SU-DHL-6 (cell line): ENCODE measurements at regions not wholly inside any gene's neighbourhood (a gene's known extent, or its start where the extent isn't known, plus 50 kb on each side); places are given as distances from the start of the nearest gene placed in this dataset.

Experiments used
- H2AFZ ChIP-seq: fragments of 200-600 bp; sonication (generic); 2 replicates; pipeline ENCODE4 v1.6.1; 2014; ENCODE audit warnings: low read depth, mild to moderate bottlenecking, moderate library complexity, mixed read lengths, antibody characterized with exemption, low read length; ENCODE audit not compliant: severe bottlenecking
- H3F3A ChIP-seq: fragments of 200-600 bp; shearing (Covaris generic); 2 replicates; pipeline ENCODE4 v1.6.0; 2016; ENCODE audit warnings: antibody characterized with exemption, mild to moderate bottlenecking; ENCODE audit not compliant: insufficient read depth
- H3K27ac ChIP-seq: fragments of 200-600 bp; sonication (generic); 2 replicates; pipeline ENCODE4 v1.5.1; 2016; ENCODE audit warnings: low read depth, mild to moderate bottlenecking, low read length, moderate library complexity, mixed read lengths
- H3K27me3 ChIP-seq: fragments of 200-600 bp; sonication (generic), shearing (Covaris generic); 2 replicates; pipeline ENCODE4 v1.6.0; 2014; ENCODE audit warnings: mild to moderate bottlenecking, low read length
- H3K36me3 ChIP-seq: fragments of 200-600 bp; sonication (generic); 2 replicates; pipeline ENCODE4 v1.6.1; 2014; ENCODE audit warnings: mild to moderate bottlenecking, low read length, mixed read lengths
- H3K4me2 ChIP-seq: fragments of 300-600, 200-600 bp; shearing (Covaris generic), sonication (generic); 2 replicates; pipeline ENCODE4 v1.6.0; 2014; ENCODE audit warnings: low read length, low read depth, mild to moderate bottlenecking; ENCODE audit not compliant: poor library complexity, severe bottlenecking
- H3K4me3 ChIP-seq: fragments of 200-600 bp; sonication (generic); 2 replicates; pipeline ENCODE4 v1.5.1; 2014; ENCODE audit warnings: antibody characterized with exemption, low read length, mild to moderate bottlenecking, mixed read lengths; ENCODE audit not compliant: insufficient read depth, poor library complexity, severe bottlenecking
- H3K79me2 ChIP-seq: fragments of 200-600 bp; sonication (generic); 2 replicates; pipeline ENCODE4 v1.6.1; 2014; ENCODE audit warnings: mild to moderate bottlenecking, low read length, moderate library complexity; ENCODE audit not compliant: insufficient read depth
- H3K9ac ChIP-seq: fragments of 200-600 bp; sonication (generic); 2 replicates; pipeline ENCODE4 v1.7.0; 2014; ENCODE audit warnings: mild to moderate bottlenecking, low read length
- H3K9me2 ChIP-seq: fragments of 200-600 bp; sonication (generic); replicated peaks from 2 replicates; pipeline ENCODE4 v1.6.1; 2014; ENCODE audit warnings: low read length; ENCODE audit not compliant: insufficient read depth
- H3K9me3 ChIP-seq: fragments of 200-600 bp; sonication (generic); 2 replicates; pipeline ENCODE4 v1.6.1; 2014; ENCODE audit warnings: low read length, mixed read lengths; ENCODE audit not compliant: insufficient read depth
- H4K20me1 ChIP-seq: fragments of 200-600 bp; sonication (generic); 2 replicates; pipeline ENCODE4 v1.6.1; 2014; ENCODE audit warnings: low read depth, mild to moderate bottlenecking, antibody characterized with exemption, low read length, moderate library complexity, mixed read lengths
- CTCF ChIP-seq: fragments of 200-600 bp; sonication (generic); IDR thresholded peaks from one replicate; pipeline ENCODE4 v1.5.1; 2017; ENCODE audit warnings: antibody characterized with exemption, mild to moderate bottlenecking, low read length, moderate library complexity; ENCODE audit not compliant: insufficient read depth, poor library complexity, severe bottlenecking
- EZH2phosphoT487 ChIP-seq: fragments of 200-600 bp; sonication (generic), shearing (Covaris generic); conservative IDR thresholded peaks from 2 replicates; pipeline ENCODE4 v1.6.1; 2018; ENCODE audit warnings: mild to moderate bottlenecking, antibody characterized with exemption, low read length, moderate library complexity, mixed read lengths

- TF ChIP-seq CTCF (no peak), EZH2phosphoT487 (no peak)
- H3K9me3 ChIP-seq, result no peaks in the 10 kb centered on the region
- no peaks in the 10 kb centered on the region for H3K9me2 ChIP-seq
- no peaks in the 10 kb centered on the region for H3F3A ChIP-seq
- no peaks in the 10 kb centered on the region for H3K79me2 ChIP-seq
- H3K27ac ChIP-seq, result no peak overlapping the region
- H3K36me3 ChIP-seq, result no peaks in the 10 kb centered on the region
- no peak overlapping the region for H3K9ac ChIP-seq
- H3K4me3 ChIP-seq, result no peak overlapping the region
- H2AFZ ChIP-seq, result no peak overlapping the region
- H3K27me3 ChIP-seq, result no peaks in the 10 kb centered on the region
- H4K20me1 ChIP-seq, result no peaks in the 10 kb centered on the region
- no peak overlapping the region for H3K4me2 ChIP-seq
Observed at GRCh38 chr2:40955042-40955441, 503.2 kb upstream of the SLC8A1 start.

GRCh38 chr2:40955635-40956034, 503.7 kb upstream of the SLC8A1 start:
- H3K79me2 ChIP-seq, result no peaks in the 10 kb centered on the region
- H4K20me1 ChIP-seq, result no peaks in the 10 kb centered on the region
- H3K9ac ChIP-seq, result no peak overlapping the region
- no peak overlapping the region for H3K27ac ChIP-seq
- H2AFZ ChIP-seq, result no peak overlapping the region
- H3F3A ChIP-seq, result no peaks in the 10 kb centered on the region
- no peaks in the 10 kb centered on the region for H3K9me3 ChIP-seq
- H3K36me3 ChIP-seq, result no peaks in the 10 kb centered on the region
- no peaks in the 10 kb centered on the region for H3K27me3 ChIP-seq
- no peak overlapping the region for H3K4me3 ChIP-seq
- TF ChIP-seq EZH2phosphoT487, result no peak
- no peak for TF ChIP-seq CTCF
- H3K9me2 ChIP-seq, result no peaks in the 10 kb centered on the region
- H3K4me2 ChIP-seq, result no peak overlapping the region

- no peak overlapping the region for H3K4me2 ChIP-seq
- H3K9me2 ChIP-seq, result no peaks in the 10 kb centered on the region
- no peaks in the 10 kb centered on the region for H3K9me3 ChIP-seq
- no peak overlapping the region for H3K9ac ChIP-seq
- no peak for TF ChIP-seq EZH2phosphoT487
- TF ChIP-seq CTCF, result no peak
- no peaks in the 10 kb centered on the region for H3K36me3 ChIP-seq
- no peak overlapping the region for H2AFZ ChIP-seq
- H3F3A ChIP-seq, result no peaks in the 10 kb centered on the region
- no peaks in the 10 kb centered on the region for H4K20me1 ChIP-seq
- H3K79me2 ChIP-seq, result no peaks in the 10 kb centered on the region
- no peaks in the 10 kb centered on the region for H3K27me3 ChIP-seq
- H3K27ac ChIP-seq, result no peak overlapping the region
- no peak overlapping the region for H3K4me3 ChIP-seq
Observed at GRCh38 chr2:40957508-40957907, 505.6 kb upstream of the SLC8A1 start.

- H3K4me3 ChIP-seq, result no peak overlapping the region
- no peaks in the 10 kb centered on the region for H3K9me3 ChIP-seq
- no peak overlapping the region for H3K4me2 ChIP-seq
- no peak overlapping the region for H2AFZ ChIP-seq
- H3K36me3 ChIP-seq, result no peaks in the 10 kb centered on the region
- no peaks in the 10 kb centered on the region for H3F3A ChIP-seq
- TF ChIP-seq EZH2phosphoT487 (no peak), CTCF (no peak)
- no peaks in the 10 kb centered on the region for H4K20me1 ChIP-seq
- H3K9ac ChIP-seq, result no peak overlapping the region
- no peak overlapping the region for H3K27ac ChIP-seq
- no peaks in the 10 kb centered on the region for H3K79me2 ChIP-seq
- H3K9me2 ChIP-seq, result no peaks in the 10 kb centered on the region
- H3K27me3 ChIP-seq, result no peaks in the 10 kb centered on the region
Observed at GRCh38 chr2:40962026-40962425, 510.1 kb upstream of the SLC8A1 start.
